Glomerular visceral epithelial cell (primary cell): ENCODE measurements at regions not wholly inside any gene's neighbourhood (a gene's known extent, or its start where the extent isn't known, plus 50 kb on each side); places are given as distances from the start of the nearest gene placed in this dataset.
"Not testable (repeated sequence)": the region's sequence is repeated elsewhere in the genome, so short reads cannot be mapped to it uniquely, and the experiment has no call there.

Experiments
- DNase-seq: peaks from one replicate; pipeline ENCODE4 v3.0.0-alpha.2; 2016; ENCODE audit errors: extremely low spot score

DNA sequence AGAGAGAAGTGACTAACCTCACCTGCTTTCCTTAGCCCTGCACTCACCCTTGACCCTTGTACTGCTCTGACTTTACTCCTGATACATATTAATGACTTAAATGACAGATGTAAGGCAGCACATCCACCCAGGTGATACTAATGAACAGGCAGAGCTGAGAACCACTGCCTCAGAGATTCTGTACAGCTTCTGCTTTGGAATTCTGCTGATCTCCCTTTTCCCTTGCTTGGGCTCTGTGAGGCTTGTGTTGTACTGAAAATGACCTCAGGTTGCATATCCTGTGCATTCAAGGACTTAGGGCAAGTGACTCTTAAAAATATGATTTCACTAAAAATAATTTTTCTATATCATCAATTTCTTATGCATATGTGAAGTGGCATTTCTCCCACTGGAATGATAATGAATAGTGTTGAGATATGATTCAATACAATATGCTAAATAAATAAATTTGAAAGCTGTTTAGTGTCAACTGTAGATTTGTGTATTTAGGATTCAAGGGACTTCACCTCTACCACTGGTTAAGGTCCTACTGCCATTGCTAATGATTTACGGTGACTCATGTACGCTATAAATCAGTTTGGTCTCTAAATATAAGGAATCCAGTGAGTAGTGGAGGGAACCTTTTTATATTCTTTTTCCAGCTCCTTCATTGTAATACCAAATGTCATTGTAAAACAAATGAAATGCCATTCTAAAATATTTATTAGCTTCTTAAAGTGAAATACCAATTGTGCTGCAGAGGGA lies 328.3 kb downstream of the SOCS6 start:
- DNase-seq: no peak

DNA sequence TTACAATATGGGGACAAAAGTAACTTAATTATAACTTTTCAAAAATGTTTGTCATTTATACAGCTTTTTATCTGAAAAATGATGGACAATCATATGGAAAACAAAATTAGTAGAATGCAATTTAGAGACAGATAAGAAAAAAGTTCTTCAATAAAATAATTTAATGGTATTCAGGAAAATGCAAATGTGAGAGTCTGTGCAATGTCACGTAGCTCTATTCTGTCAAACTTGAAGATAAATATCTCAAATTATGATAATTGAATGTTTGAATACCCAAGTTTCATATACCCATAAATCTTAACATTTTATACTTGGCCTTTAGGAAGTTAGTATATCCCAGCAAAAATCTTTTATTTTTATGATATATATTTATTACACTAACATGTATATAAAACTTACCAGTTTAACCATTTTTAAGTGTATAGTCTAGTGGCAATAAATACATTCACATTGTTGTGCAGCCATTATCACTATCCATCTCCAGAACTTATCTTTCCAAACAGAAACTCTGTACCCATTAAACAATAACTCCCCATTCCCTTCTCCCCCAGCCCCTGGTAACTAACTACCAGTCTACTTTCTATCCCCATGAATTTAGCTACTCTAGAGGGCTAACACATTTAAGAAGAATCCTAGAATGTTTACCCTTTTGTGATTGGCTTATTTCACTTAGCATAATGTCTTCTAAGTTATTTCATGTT lies 311.5 kb downstream of the SOCS6 start:
- no peak for DNase-seq

DNA sequence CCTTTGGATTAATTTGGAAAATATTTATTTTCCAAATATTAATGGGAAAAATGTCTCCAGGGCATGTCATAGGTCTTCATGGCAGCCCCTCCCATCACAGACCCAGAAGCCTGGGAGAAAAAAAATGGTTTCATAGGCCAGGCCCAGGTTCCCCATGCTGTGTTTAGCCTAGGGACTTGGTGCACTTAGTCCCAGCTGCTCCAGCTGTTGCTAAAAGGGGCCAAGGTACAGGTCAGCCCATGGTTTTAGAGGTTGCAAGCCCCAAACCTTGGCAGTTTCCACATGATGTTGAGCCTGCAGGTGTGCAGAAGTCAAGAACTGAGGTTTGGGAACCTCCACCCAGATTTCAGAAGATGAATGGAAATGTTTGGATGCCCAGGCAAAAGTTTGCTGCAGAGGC lies 309.6 kb downstream of the SOCS6 start:
- no peak for DNase-seq

DNA sequence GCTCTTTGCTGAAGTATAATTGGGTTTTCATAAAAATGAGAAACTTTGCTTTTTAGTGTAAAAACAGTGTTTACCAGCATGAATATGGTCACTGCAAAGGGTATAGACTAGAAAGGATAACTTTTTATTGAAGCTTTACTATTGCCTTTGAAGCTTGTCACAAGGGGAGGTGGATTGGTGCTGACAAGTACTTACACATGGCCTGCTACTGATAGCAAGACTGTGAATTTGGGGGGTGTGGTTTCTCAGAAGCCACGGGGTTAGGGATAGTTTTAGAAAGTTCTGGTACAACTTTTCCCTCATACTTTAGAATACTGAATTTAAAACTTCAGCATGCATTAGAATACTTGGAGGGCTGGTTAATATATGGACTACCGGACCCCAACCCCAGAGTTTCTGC lies 294.1 kb downstream of the SOCS6 start:
- DNase-seq: no peak

DNA sequence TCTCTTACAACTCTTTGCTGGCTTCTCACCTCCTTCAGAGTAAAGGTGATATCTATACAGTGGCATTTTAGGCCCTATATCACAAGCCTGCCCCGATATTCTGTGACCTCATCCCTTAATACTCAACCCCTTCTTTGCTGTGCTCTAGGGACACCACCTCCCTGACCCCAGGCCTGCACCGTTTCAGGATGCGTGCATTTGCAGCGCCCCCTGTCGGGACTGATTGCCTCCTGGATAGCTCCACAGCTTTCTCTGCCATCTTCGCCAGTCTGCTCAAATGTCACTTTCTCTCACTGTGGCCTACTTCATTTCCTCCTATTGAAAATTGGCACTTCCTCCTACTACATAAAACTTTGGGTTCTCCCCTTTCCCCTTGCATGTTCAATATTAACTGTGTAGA lies 289.6 kb downstream of the SOCS6 start:
- DNase-seq: no peak

DNA sequence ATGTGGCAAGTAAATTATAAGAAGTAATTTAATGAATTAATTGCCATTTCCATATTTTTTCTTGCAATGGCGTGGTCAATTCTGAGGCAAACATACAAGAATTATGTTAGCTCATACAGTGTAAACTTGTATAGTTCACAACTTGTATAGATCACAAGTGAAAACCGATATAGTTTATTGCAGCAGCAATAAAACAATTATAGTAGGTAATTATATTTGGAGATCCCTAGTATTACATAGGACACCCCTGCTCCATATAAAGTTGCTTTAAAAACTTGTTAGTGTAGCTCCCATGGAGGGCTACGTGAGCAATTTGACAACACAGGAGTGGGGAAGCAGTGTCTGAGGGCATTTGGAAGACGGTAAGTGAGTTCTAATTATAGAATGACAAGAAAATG lies 288.2 kb downstream of the SOCS6 start:
- no peak for DNase-seq

DNA sequence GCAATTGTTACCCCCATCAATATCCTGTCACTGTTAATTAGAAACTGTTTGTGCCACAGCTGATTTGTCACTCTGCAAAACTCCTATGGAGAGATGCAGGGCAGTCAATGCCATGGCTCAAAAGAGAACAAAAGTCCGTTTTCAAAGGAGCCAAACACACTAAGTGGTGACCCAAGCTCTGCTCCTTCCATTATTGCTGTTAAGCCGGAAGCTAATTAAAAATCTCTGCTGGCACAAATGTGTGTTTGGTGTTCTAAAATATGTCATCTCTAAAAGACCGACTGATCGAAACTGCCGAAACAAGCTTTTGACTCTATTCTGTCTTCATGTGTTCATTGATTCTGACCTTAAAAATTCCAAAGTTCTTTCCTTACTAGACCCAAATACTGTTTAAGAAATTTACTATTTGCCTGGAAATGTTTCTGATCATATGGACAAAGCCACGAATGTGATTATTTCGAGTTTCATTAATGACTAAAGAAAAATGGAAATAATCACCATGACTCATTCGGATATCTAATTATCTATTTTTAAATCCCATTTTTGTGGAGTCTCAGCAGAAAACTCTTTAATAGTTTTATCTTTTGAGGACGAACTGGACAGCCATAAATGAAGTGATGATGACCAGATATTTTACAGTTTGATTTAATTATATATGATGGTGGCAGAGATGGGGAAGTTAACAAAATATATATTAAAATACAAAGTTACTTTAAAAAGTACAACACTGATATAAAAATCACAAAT lies 287.6 kb downstream of the SOCS6 start:
- DNase-seq: no peak

DNA sequence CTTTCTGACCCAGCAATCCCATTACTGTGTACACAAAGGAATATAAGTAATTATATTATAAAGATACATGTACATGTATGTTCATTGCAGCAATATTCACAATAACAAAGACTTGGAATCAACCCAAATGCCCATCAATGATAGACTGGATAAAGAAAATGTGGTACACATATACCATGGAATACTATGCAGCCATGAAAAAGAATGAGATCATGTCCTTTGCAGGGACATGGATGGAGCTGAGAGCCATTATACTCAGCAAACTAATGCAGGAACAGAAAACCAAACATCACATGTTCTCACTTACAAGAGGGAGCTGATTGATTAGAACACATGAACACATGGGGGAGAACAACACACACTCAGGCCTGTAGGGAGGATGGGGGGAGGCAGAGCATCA lies 286.1 kb downstream of the SOCS6 start:
- not testable (repeated sequence) for DNase-seq

DNA sequence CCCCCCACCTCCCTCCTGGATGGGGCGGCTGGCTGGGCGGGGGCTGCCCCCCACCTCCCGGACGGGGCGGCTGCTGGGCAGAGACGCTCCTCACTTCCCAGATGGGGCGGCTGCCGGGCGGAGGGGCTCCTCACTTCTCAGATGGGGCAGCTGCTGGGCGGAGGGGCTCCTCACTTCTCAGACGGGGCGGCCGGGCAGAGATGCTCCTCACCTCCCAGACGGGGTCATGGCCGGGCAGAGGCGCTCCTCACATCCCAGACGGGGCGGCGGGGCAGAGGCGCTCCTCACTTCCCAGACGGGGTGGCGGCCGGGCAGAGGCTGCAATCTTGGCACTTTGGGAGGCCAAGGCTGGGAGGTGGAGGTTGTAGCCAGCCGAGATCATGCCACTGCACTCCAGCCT lies 280.8 kb downstream of the SOCS6 start:
- not testable (repeated sequence) for DNase-seq

DNA sequence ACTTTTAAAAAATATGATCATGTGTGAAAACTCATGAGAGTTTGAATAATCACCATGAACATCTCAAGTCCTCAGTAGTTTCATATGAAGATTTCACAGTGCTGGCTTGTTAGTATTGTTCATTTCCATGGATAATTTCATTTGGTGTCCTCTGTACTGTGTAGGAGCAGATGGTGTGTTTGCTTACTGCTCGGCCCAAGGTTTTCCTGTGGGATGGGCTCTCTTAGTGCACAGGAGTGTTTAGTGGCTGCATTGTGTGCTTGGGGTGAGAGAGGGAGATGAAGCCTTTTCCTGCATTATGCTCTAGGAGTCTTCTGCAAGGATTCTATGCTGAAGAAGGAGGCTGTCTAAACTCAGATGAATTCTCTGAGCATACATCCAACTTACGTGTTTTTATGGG lies 270.6 kb downstream of the SOCS6 start:
- DNase-seq: no peak

DNA sequence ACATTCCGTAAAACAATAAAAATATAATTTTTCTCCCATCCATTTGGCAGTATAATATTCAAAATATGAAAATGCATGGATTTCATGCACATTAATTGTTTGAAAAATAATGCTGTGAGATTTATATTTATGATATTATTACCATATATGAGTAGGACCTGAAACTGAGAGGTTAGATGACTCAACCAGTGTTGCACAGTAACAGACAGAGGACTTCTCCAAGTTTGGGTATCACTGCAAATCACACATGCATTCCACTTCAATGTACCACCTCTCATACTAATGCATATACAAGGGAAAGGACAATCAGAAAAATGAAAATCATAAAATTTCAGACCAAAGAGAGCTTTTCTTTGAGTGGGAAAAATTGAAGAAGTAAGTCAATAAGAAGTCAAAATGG lies 269.5 kb downstream of the SOCS6 start:
- no peak for DNase-seq

DNA sequence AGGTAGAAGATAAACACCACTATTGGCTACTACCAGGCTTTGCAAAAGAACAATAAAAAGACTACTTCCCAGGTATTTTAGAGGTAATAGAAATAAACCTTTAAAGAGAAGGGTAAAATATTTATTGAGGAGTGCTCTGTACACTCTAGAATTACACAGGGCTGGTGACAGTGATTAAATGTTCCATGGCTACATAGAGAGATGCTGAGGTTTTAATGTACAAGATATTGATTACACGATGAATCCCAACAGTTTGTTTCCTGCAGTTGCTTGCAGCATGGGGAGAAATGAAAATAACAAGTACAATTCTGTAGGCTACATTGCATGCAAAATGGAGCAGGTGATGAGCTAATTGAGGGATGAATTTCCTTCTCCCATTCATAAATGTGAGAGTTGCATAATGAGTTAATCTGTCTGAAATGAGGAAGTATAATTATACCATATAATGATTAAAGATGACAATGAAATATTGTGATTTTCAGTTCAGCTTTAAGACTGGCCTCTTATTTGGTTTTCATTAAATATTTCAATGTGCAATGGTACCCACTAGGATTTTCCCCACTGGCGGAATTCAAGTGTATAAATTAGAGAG lies 266.1 kb downstream of the SOCS6 start:
- DNase-seq: no peak

DNA sequence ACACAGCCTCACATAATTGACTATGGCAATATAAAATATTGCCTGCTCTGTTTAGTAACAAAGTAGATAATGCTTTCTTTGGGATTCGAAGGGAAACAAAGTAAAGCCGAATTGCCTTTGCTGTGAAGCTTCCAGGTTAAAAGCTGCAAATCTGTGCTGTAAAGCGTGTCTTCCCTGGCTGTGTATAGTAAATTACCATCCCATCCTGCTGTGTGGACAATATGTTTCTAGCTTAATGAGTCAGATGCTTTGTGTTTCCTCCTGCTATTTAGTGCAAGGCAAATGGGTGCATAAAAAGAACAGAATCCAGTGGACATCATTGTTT lies 265.1 kb downstream of the SOCS6 start:
- no peak for DNase-seq

DNA sequence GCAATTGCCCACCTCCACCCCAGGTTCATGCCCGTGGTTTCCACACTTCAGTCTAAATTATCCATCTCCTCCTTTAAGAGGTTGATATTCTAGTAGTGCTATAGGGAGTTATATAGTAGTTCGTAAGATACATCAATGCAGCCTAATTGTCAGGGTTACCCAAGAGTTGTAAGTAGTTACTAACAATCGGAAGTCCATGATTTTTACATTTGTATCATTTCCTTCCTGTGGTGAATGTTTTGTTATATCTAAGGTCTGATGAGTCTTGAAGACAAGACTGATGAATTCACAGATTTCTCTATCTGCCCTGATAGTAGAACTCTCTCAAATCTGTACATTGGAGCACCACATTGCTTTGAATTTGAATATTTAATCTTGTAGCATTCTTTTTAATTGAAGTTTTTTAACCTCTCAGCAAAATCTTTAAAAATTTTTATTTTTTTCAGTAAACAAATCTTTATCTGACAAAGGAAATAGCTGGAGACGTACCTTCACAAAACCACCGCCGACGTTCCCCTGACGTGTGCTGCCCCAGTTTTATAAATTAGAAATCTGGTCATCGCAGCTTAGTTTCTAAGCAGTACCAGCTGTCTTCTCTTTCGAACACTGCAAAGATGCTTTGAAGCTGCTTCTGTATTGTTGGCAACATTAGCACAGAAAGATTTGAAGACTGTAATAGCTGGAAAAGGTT lies 264.5 kb downstream of the SOCS6 start:
- DNase-seq: no peak

DNA sequence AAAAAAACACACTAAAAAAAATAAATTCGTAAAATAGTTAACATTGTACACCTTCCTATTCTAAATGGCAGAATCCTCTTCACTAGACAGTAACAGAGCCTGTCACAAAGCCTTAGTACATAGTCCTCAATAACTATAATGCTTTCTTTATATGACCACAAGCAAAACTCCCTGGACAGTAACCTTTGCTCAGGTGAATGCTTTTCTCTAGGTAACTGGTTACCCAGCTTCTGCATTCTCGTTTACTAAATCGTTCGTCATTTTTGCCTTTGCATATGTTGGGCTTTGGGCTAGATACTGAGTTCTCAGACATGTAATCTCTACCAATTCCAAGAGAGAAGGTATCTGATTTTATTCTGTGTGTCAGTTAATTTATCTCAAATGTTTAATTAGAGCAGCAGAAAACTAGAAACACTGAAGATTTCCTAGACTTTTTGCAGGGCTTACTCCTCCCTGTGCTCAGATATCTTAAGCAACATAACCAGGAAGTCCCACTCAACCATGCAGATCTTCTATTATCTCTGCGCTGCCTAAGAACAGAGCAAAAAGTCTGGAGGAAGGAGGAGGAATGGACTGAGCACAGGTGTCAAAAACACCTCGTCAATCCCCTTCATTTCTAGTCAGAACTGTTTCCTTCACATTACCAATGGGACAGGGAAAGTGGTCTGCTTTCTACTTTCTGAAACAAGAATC lies 247.7 kb downstream of the SOCS6 start:
- no peak for DNase-seq

DNA sequence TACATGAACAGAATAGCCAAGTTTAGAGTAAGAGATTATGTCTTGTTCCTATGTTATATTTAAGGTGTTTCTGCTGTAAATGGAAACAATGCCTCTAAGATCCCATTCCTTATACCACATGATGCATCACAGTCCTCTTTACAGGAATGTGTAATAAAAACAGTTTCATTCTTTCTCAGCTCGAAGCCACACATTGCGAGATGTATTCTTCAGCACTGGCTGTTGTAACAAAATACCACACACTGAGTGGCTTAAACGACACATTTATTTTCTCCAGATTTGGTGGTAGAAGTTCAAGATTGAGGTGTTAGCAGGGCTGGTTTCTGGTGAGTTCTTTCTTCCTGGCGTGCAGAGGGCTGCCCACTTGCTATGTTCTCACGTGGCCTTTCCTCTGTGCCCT lies 246.2 kb downstream of the SOCS6 start:
- no peak for DNase-seq

DNA sequence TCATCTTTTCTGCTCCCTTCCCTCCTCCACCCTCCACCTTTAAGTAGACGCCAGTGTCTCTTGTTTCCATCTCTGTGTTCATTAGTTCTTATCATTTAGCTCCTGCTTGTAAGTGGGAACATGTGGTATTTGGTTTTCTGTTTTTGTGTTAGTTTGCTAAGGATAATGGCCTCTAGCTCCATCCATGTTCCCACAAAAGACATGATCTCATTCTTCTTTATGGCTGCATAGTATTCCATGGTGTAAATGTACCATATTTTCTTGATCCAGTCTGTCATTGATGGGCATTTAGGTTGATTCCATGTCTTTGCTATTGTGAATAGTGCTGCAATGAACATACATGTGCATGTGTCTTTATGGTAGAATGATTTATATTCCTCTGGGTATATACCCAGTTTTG lies 236.5 kb downstream of the SOCS6 start:
- not testable (repeated sequence) for DNase-seq

DNA sequence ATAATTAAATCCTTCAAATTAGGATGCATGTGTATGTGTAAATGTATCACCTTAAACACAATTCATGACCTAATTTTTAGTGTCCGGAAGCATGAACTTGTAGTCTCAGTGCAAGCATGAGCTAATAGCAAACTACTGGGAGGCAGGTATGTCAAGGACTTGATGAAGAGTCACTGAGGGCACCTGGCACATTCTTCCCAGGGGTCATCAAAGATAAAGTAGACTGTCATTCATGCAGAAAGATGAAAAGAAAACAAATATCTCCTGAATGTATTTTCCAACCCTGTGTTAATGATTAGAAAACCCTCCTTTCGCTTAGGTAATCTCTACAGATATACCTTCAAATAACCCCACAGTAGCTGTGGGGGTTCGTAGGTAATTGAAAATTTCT lies 234.9 kb downstream of the SOCS6 start:
- DNase-seq: no peak

DNA sequence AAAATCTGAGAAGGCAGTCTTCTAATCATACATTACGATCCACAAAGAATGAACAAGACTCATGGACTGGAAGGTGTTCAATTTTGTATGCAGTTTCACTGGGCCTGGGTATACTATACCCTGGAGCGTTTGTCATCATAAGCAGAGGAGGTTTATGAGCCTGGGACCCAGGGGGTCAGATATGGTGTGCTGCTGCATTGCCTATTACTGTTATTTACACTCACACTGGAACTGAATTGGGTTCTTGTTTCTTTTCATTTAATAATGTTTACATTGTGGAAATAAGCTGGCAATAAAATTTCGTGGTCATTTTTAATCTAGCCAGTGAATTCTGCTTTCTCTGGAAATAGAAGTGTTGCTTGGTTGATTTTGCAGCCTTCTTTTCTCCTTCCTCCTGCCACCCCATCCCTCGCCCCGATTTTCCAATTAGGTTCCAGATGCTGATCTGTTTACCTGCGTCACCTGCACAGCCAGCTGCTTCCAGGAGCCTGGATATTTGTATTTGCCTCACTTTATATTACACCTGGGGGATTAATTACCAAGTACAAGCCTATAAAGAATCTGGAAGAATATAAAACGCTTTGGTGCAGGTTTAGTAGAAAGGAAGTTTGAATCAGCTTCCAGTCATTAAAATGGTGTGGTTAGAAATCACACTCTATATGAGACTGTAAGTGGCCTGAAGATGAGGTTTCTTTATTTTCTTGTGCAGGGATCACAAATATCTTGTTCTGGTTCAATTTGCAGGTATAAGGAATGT lies 234.4 kb downstream of the SOCS6 start:
- DNase-seq: no peak

DNA sequence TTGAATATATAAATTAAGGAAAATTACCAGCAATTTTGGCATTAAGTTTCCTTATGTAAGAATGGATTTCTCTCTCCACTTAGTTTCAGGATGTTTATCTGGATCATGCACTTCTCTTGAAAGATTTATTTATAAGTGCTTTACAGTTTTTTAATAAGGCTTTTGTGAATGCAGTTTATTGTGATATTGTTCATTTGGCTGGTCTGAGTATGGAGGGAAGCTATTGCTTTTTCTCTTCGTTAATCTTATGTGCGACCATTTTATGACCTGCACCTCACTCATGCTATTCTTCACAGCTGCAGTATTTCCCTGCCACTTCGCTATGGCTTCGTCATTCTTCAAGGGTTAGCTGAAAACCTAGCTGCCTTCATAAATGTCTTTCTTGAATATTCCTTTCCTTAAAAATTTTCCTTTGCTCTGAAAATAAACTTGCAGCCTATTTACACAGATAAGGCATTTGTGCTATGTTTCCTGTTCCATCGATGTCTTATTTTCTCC lies 233.4 kb downstream of the SOCS6 start:
- DNase-seq: no peak

DNA sequence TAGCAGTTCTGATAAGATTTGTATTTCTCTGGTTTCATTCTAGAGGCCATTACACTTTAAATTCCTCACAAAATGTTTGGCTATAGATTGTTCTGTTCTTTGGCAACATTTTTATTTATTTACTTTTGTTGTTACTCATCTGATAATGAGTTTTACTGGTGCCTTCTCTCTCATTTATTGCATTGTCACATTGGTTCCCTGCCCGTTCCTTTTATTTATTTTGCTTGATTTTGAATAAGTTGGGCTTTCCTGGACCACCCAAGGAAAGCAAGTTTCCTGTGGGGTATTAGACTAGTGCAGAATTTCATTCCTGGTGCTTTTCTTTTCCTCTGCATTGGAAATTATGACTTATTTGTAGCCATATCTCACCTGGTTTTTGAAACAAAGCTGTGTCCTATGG lies 232.0 kb downstream of the SOCS6 start:
- DNase-seq: no peak
